GM19397 (cell line): ENCODE measurements at regions not wholly inside any gene's neighbourhood (a gene's known extent, or its start where the extent isn't known, plus 50 kb on each side); places are given as distances from the start of the nearest gene placed in this dataset.
"Not testable (repeated sequence)": the region's sequence is repeated elsewhere in the genome, so short reads cannot be mapped to it uniquely, and the experiment has no call there.

Source experiments
- ATAC-seq: cut with Tn5 transposase; IDR thresholded peaks from one replicate; pipeline ENCODE4 v1.9.1; 2021; ENCODE audit warnings: mild to moderate bottlenecking, moderate library complexity; ENCODE audit not compliant: unreplicated experiment

- ATAC-seq: no peak
Observed at GRCh38 chr12:61524851-61525250, 735.4 kb upstream of the USP15 start.

DNA sequence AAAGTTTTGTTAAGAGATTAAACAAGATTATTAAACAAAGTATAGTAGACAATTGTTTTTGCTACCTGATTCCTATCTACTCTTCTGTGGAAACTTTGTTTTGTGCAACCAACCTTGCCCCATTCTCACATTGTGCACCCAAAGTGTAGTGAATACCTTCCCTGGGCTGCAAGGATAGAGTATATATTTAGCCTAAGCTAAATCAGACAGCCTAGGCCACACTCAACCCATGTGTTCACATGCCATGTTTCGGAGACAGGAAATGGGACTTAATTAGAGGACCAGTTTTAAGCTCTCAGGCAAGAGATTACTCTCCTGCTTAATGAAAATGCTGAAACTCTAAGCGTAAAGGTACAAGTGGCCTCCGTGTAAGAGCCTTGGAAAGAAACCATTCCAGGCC is 734.9 kb upstream of the USP15 start:
- no peak for ATAC-seq

GRCh38 chr12:61530456-61530855 is 729.7 kb upstream of the USP15 start:
- no peak for ATAC-seq

DNA sequence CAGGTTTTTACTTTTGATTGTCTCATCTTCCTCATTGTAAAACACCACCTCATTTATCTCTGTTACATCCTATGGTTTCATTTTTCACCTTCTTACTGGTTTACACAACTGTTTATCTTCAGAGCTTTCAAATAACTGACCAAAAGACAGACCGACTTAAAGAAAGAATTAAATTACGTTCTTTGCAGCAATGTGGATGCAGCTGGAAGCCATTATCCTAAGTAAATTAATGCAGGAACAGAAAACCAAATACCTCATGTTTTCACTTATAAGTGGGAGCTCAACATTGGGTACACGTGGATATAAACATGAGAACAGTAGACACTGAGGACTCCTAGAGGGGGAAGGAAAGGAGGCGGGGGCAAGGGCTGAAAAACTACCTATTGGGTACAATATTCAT is 729.0 kb upstream of the USP15 start:
- ATAC-seq: no peak

GRCh38 chr12:61536117-61536516 is 724.1 kb upstream of the USP15 start:
- ATAC-seq: no peak

DNA sequence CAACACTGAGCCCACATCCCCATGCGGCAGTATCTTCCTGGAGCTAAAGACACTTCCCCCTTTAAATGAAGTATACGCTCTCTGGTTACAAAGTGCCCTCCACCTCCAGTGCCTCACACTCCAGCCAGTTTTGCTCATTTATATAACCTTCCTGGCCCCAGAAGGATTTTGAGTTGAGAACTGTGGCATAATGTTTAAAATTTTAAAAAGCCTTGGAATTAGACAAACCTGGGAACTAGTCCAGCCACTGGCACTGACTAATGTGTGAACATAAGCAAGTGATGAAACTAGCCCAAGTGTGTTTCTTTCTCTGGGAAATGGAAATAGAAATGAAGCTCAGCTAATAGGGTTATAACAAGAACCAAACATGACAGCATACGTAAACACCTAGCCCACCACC is 723.7 kb upstream of the USP15 start:
- no peak for ATAC-seq

DNA sequence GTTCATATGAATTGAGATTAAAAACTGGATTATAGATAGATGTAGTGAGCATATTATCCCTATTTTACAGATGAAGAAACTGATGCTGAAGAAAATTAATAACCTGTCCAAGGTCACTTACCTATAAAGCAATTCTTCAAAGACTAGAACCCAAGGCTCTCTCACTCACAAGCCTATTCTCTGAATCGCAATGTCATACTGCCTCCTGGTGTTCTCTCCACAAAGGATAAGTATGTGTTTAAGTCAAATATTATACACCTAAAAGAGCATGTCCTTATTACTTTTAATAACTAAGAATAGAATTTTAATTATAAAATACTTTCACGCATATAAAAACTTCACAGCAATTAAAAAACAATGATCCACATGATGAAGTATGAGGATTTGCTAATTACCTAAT is 721.3 kb upstream of the USP15 start:
- ATAC-seq: no peak

GRCh38 chr12:61542551-61542950 is 717.7 kb upstream of the USP15 start:
- no peak for ATAC-seq

- no peak for ATAC-seq
Observed at GRCh38 chr12:61546296-61546695, 713.9 kb upstream of the USP15 start.

- no peak for ATAC-seq
Observed at GRCh38 chr12:61553091-61553490, 707.1 kb upstream of the USP15 start.

DNA sequence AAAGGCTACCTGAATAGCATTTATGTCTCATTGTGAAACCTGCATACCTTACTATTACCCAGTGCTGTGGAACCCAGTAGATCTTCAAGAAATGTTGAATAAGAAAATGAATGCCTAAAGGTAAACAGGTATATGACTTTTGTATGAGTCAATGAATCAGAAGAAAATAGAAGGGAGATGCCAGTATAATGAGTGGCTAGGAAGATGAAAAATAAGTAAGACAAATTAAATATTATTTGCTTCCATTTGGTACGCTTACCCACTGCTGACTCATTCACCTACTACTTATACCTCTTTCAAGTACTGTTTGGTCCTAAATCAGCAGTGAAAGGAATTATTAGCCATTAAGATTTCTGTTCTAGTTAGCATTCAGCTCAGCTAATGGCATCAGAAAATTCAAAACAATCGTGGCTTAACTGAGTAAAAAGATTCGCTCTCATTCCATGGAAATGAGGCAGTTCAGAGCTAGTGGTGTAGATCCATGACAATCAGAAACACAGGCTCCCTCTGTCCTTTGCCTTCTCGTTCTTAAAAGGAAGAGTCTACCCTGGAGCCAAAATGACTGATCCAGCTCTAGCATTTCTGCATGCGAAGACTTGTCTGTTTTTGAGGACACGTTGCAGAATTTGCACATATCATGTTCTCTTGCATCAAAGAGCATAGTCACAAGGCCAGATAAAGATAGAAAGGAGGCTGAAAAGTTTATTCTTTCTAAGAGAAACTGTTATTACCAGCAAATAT is 705.8 kb upstream of the USP15 start:
- no peak for ATAC-seq

GRCh38 chr12:61563665-61564450 is 696.3 kb upstream of the USP15 start:
- ATAC-seq: no peak

GRCh38 chr12:61564466-61564865 is 695.7 kb upstream of the USP15 start:
- ATAC-seq: no peak

- no peak for ATAC-seq
Observed at GRCh38 chr12:61566183-61566582, 694.0 kb upstream of the USP15 start.

DNA sequence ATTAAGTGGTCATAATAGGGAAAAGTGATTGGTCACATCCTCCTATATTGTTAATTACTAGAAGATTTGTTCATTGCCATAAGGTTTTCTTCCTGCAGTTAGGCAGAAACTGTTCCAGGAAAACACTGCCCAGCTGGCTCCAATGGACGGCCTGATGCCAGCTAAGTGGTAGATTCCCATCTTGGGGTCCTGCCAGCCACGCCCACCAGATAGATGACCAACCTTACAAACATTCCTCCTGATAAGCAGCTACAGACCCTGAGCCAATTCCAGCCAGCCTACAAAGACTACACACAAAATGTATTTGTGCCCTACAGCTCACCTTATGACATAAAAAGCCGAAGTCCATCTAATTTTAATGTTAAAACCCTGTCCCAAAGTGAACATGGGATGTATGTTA is 685.9 kb upstream of the USP15 start:
- no peak for ATAC-seq

- ATAC-seq: no peak
Observed at GRCh38 chr12:61584943-61585342, 675.3 kb upstream of the USP15 start.

DNA sequence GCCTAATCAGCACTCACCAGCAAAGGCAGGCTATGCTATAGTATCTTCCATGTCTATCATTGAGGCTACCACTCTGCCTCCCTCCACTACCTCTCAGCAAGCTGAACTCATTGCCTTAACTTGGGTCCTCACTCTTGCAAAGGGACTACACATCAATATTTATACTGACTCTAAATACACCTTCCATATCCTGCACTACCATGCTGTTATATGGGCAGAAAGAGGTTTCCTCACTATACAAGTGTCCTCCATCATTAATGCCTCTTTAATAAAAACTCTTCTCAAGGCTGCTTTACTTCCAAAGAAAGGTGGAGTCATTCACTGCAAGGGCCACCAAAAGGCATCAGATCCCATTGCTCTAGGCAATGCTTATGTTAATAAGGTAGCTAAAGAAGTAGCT is 669.3 kb upstream of the USP15 start:
- not testable (repeated sequence) for ATAC-seq

GRCh38 chr12:61610143-61610542 is 650.1 kb upstream of the USP15 start:
- ATAC-seq: no peak

DNA sequence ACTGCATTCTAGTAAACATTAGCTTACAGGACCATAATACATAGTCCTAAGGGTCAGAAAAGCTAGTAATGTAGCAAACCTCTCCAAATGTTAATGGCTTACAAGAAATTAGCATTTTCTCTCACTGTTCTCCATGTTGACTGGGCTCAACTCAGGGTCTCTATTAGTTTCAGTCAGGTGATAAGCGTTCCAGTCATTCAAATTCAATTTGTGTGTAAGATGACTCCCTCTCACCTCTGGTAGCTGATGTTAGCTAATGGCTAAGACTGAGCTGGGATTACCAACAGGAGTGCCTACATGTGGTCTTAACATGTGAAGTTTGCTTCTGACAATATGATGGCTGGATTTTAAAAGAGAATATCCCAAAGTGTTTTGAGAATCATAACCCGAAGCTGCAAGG is 630.5 kb upstream of the USP15 start:
- no peak for ATAC-seq

DNA sequence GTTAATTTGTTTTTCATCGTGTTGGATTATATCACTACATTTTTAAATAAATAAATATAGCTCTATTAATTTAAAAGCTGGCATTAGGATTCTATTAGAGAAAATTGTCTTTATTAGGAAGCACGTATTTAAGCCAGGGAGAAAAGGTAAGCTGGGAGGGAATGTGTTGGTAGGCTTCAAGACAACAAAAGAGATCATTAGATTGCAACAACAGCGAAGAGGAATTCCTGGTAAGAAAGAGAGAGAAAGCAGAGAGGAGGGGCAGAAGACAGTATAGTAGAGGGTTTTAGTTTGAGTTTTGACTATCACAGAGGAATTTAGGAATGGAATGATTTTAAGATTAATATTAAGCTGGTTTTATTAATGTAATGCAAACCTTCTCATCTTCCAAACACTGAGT is 613.6 kb upstream of the USP15 start:
- no peak for ATAC-seq

- ATAC-seq: no peak
Observed at GRCh38 chr12:61647566-61647965, 612.6 kb upstream of the USP15 start.

DNA sequence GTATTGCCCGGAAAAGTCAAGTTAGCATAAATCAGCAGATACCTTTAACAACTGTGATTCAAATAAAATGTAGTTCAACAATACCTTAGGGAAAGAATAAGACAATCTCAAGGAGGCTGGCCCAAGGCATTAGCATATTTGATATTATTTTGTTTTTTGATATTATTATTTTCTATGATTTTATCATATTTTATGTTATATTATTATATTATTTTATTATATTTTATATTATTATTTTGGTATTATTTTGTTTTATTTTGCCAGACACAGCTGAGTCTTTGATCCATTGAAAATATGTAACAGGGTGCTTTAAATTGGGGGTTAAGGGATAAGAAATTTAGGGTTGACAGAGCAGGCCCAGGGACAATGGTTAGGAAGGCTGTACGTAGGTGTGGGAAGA is 607.9 kb upstream of the USP15 start:
- ATAC-seq: no peak

- ATAC-seq: no peak
Observed at GRCh38 chr12:61654698-61655097, 605.5 kb upstream of the USP15 start.
